Lower leg skin (tissue), 3 donors: ENCODE measurements at regions not wholly inside any gene's neighbourhood (a gene's known extent, or its start where the extent isn't known, plus 50 kb on each side); places are given as distances from the start of the nearest gene placed in this dataset.

Experiments
- POLR2A ChIP-seq, 2 donors: fragments of 450-650 bp; IDR thresholded peaks; one replicate each; pipeline ENCODE4 v1.6.1; 2016 to 2017; ENCODE audit warnings: antibody characterized with exemption in 2 of 2, mild to moderate bottlenecking in 1 of 2, moderate library complexity in 1 of 2
- TF ChIP-seq, protein P1 (sequence below), 3 donors: fragments of 450-650 bp; IDR thresholded peaks; one replicate each; pipeline ENCODE4 v1.5.1; 2016; ENCODE audit warnings: antibody characterized with exemption in 3 of 3, mild to moderate bottlenecking in 3 of 3, moderate library complexity in 2 of 3

GRCh38 chrX:39140581-39140980 is 339.3 kb downstream of the MID1IP1 start:
- TF ChIP-seq, protein P1, sequence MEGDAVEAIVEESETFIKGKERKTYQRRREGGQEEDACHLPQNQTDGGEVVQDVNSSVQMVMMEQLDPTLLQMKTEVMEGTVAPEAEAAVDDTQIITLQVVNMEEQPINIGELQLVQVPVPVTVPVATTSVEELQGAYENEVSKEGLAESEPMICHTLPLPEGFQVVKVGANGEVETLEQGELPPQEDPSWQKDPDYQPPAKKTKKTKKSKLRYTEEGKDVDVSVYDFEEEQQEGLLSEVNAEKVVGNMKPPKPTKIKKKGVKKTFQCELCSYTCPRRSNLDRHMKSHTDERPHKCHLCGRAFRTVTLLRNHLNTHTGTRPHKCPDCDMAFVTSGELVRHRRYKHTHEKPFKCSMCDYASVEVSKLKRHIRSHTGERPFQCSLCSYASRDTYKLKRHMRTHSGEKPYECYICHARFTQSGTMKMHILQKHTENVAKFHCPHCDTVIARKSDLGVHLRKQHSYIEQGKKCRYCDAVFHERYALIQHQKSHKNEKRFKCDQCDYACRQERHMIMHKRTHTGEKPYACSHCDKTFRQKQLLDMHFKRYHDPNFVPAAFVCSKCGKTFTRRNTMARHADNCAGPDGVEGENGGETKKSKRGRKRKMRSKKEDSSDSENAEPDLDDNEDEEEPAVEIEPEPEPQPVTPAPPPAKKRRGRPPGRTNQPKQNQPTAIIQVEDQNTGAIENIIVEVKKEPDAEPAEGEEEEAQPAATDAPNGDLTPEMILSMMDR (IDR thresholded peaks at IDR 0.05), result no peak
- TF ChIP-seq POLR2A (IDR thresholded peaks at IDR 0.05), result no peak
